ENCODE measurements at regions not wholly inside any gene's neighbourhood (a gene's known extent, or its start where the extent isn't known, plus 50 kb on each side); places are given as distances from the start of the nearest gene placed in this dataset.

GRCh38 chr3:11953778-11954177 is 50.4 kb upstream of the SYN2 start:
- no peak for TF ChIP-seq CTCF (IDR thresholded peaks at IDR 0.05)
- TF ChIP-seq POLR2A (IDR thresholded peaks at IDR 0.05) = no peak
- no peak for TF ChIP-seq POLR2AphosphoS5 (IDR thresholded peaks at IDR 0.05)
